H1 (cell line): ENCODE measurements at regions not wholly inside any gene's neighbourhood (a gene's known extent, or its start where the extent isn't known, plus 50 kb on each side); places are given as distances from the start of the nearest gene placed in this dataset.

Source experiments
- CTCF ChIA-PET: fragments of 300-600 bp; sonication (Branson Sonifier 250); formaldehyde crosslinking; loops from one replicate; lab custom pipeline; 2021; ENCODE audit not compliant: partially characterized antibody; lab: Charles Lee
- POLR2A ChIA-PET: fragments of 300-600 bp; sonication (Branson Sonifier 250); formaldehyde crosslinking; loops from one replicate; lab custom pipeline; 2021; ENCODE audit warnings: inconsistent platforms; ENCODE audit not compliant: partially characterized antibody; lab: Charles Lee
- DNase-seq, 2 experiments: peaks; one replicate each; pipeline versions ENCODE4 v3.0.0 to v3.0.0-alpha.2; 2010 to 2022; ENCODE audit warnings: low spot score in 2 of 2, low read depth in 1 of 2, mixed read lengths in 1 of 2
- FAIRE-seq: peaks from 2 replicates; lab custom pipeline; 2011; peaks lifted over from hg19 to GRCh38; lab: Jason Lieb, UNC
- H2AFZ ChIP-seq: 2 replicates; pipeline ENCODE4 v1.8.1; 2012; ENCODE audit warnings: low read length, inconsistent platforms
- H2AK5ac ChIP-seq: 2 replicates; pipeline ENCODE4 v1.6.1; 2013; ENCODE audit warnings: low read depth, low read length
- H2BK120ac ChIP-seq: replicated peaks from 2 replicates; pipeline ENCODE3; 2013; ENCODE audit warnings: low read depth, low read length, inconsistent platforms
- H2BK12ac ChIP-seq: 2 replicates; pipeline ENCODE4 v1.6.1; 2013; ENCODE audit warnings: low read depth, low read length
- H2BK15ac ChIP-seq: 2 replicates; pipeline ENCODE4 v1.6.1; 2013; ENCODE audit warnings: low read length
- H2BK20ac ChIP-seq: 2 replicates; pipeline ENCODE4 v1.6.1; 2013; ENCODE audit warnings: low read length
- H2BK5ac ChIP-seq: 2 replicates; pipeline ENCODE4 v1.6.1; 2013; ENCODE audit warnings: low read depth, low read length
- H3K14ac ChIP-seq: 2 replicates; pipeline ENCODE4 v1.6.1; 2013; ENCODE audit warnings: inconsistent platforms; ENCODE audit not compliant: insufficient read length
- H3K18ac ChIP-seq: 2 replicates; pipeline ENCODE4 v1.6.1; 2013; ENCODE audit warnings: low read length; ENCODE audit errors: extremely low read depth
- H3K23ac ChIP-seq: 2 replicates; pipeline ENCODE4 v1.6.1; 2013; ENCODE audit warnings: inconsistent platforms; ENCODE audit not compliant: insufficient read length
- H3K23me2 ChIP-seq: 2 replicates; pipeline ENCODE4 v1.6.1; 2013; ENCODE audit warnings: low read depth, low read length
- H3K27ac ChIP-seq: 2 replicates; pipeline ENCODE4 v1.6.1; 2011; ENCODE audit warnings: low read depth, low read length, inconsistent platforms
- H3K27me3 ChIP-seq, 4 experiments: replicated peaks in 1 of 4; 1 replicate in 1 of 4; 2 replicates in 3 of 4; pipeline versions ENCODE4 v1.6.1 to v1.8.1; 2011 to 2013; ENCODE audit warnings: low read length in 3 of 4, mild to moderate bottlenecking in 3 of 4, inconsistent platforms in 2 of 4, mixed read lengths in 2 of 4, moderate library complexity in 1 of 4; ENCODE audit not compliant: control insufficient read depth in 3 of 4, insufficient read depth in 3 of 4; ENCODE audit errors: extremely low read depth in 1 of 4
- H3K36me3 ChIP-seq, 4 experiments: 2 replicates each; pipeline versions ENCODE4 v1.6.1 to v1.8.1; 2011 to 2013; ENCODE audit warnings: mild to moderate bottlenecking in 4 of 4, low read length in 3 of 4, moderate library complexity in 2 of 4, control low read depth in 1 of 4, inconsistent platforms in 1 of 4; ENCODE audit not compliant: insufficient read depth in 4 of 4, control insufficient read depth in 2 of 4
- H3K4ac ChIP-seq: replicated peaks from 2 replicates; pipeline ENCODE3; 2013; ENCODE audit warnings: low read length, low read depth, mixed read lengths, inconsistent platforms; ENCODE audit not compliant: insufficient read length
- H3K4me1 ChIP-seq, 4 experiments: replicated peaks in 1 of 4; 1 replicate in 1 of 4; 2 replicates in 3 of 4; pipeline versions ENCODE4 v1.6.1 to v1.8.1; 2011 to 2013; ENCODE audit warnings: low read length in 3 of 4, inconsistent platforms in 2 of 4, mixed read lengths in 1 of 4; ENCODE audit not compliant: insufficient read depth in 4 of 4, control insufficient read depth in 3 of 4
- H3K4me2 ChIP-seq, 2 experiments: 2 replicates each; pipeline versions ENCODE4 v1.6.1 to v1.8.1; 2011 to 2013; ENCODE audit warnings: low read depth in 2 of 2, low read length in 2 of 2, control low read depth in 1 of 2, inconsistent platforms in 1 of 2, mild to moderate bottlenecking in 1 of 2; ENCODE audit not compliant: insufficient read depth in 1 of 2
- H3K4me3 ChIP-seq, 4 experiments: fragments of 200-600, 300-600 bp in 1 of 4; sonication (generic), shearing (Covaris generic), sonication (Bioruptor Twin) in 1 of 4; 2 replicates each; pipeline versions ENCODE4 v1.5.1 to v1.8.1; 2011 to 2016; ENCODE audit warnings: low read length in 4 of 4, low read depth in 3 of 4, control low read depth in 2 of 4, inconsistent platforms in 2 of 4, mild to moderate bottlenecking in 2 of 4, mixed read lengths in 1 of 4, moderate library complexity in 1 of 4; ENCODE audit not compliant: insufficient read depth in 2 of 4; ENCODE audit errors: extremely low read depth in 1 of 4
- H3K56ac ChIP-seq: replicated peaks from 2 replicates; pipeline ENCODE3; 2013; ENCODE audit warnings: low read depth, mild to moderate bottlenecking, mixed read lengths, low read length, inconsistent platforms; ENCODE audit not compliant: insufficient read length
- H3K79me1 ChIP-seq: 2 replicates; pipeline ENCODE4 v1.6.1; 2013; ENCODE audit warnings: low read depth, low read length, control low read depth
- H3K79me2 ChIP-seq, 2 experiments: 2 replicates each; pipeline versions ENCODE4 v1.6.1 to v1.8.1; 2012 to 2013; ENCODE audit warnings: low read length in 2 of 2, mild to moderate bottlenecking in 2 of 2, inconsistent platforms in 1 of 2; ENCODE audit not compliant: insufficient read depth in 2 of 2, control insufficient read depth in 1 of 2
- H3K9ac ChIP-seq, 4 experiments: replicated peaks in 1 of 4; 1 replicate in 1 of 4; 2 replicates in 3 of 4; pipeline versions ENCODE4 v1.6.1 to v1.8.1; 2011 to 2013; ENCODE audit warnings: low read depth in 3 of 4, low read length in 3 of 4, control low read depth in 2 of 4, mild to moderate bottlenecking in 2 of 4, moderate library complexity in 2 of 4, inconsistent platforms in 1 of 4; ENCODE audit errors: extremely low read depth in 1 of 4
- H3K9me3 ChIP-seq, 2 experiments: 2 replicates each; pipeline versions ENCODE4 v1.6.1 to v1.8.1; 2012 to 2013; ENCODE audit warnings: mild to moderate bottlenecking in 2 of 2, moderate library complexity in 2 of 2, control low read depth in 1 of 2, inconsistent platforms in 1 of 2, low read depth in 1 of 2, low read length in 1 of 2, mixed read lengths in 1 of 2; ENCODE audit not compliant: insufficient read depth in 2 of 2
- H4K20me1 ChIP-seq, 2 experiments: replicated peaks in 1 of 2; 2 replicates each; pipeline versions ENCODE3 to v1.8.1; 2011 to 2013; ENCODE audit warnings: inconsistent platforms in 2 of 2, low read length in 2 of 2, mild to moderate bottlenecking in 1 of 2; ENCODE audit not compliant: insufficient read depth in 2 of 2, control insufficient read depth in 1 of 2
- H4K5ac ChIP-seq: 2 replicates; pipeline ENCODE4 v1.6.1; 2013; ENCODE audit warnings: low read length, low read depth, mixed read lengths, inconsistent platforms; ENCODE audit not compliant: insufficient read length
- H4K8ac ChIP-seq: 2 replicates; pipeline ENCODE4 v1.8.0; 2013; ENCODE audit warnings: mild to moderate bottlenecking, moderate library complexity, low read length, inconsistent platforms; ENCODE audit not compliant: insufficient read depth; ENCODE audit errors: extremely low read depth
- H4K91ac ChIP-seq: replicated peaks from 2 replicates; pipeline ENCODE3; 2013; ENCODE audit warnings: low read length, mixed read lengths, inconsistent platforms; ENCODE audit not compliant: insufficient read length
- ATF3 ChIP-seq: IDR thresholded peaks from 2 replicates; pipeline ENCODE4 v1.6.1; 2011; ENCODE audit warnings: low read depth, mild to moderate bottlenecking, low read length; ENCODE audit not compliant: insufficient read depth
- CBX8 ChIP-seq: fragments of 300-800, 300-1000 bp; sonication (generic); IDR thresholded peaks from 2 replicates; pipeline ENCODE4 v1.7.1; 2016; ENCODE audit warnings: low read depth, low read length, borderline replicate concordance
- CEBPB ChIP-seq: IDR thresholded peaks from 2 replicates; pipeline ENCODE4 v1.6.1; 2012; ENCODE audit warnings: low read depth, low read length
- GABPA ChIP-seq: IDR thresholded peaks from 2 replicates; pipeline ENCODE4 v1.6.1; 2011; ENCODE audit warnings: mild to moderate bottlenecking, low read length, moderate library complexity, borderline replicate concordance; ENCODE audit not compliant: insufficient read depth
- GTF2F1 ChIP-seq: IDR thresholded peaks from 2 replicates; pipeline ENCODE4 v1.6.1; 2012; ENCODE audit warnings: low read depth, low read length, improper control_type of control experiment, borderline replicate concordance
- PHF8 ChIP-seq: fragments of 200-600 bp; sonication (generic); conservative IDR thresholded peaks from 2 replicates; pipeline ENCODE4 v1.7.1; 2012; ENCODE audit warnings: low read depth, mild to moderate bottlenecking, inconsistent platforms, low read length, moderate library complexity
- POLR2A ChIP-seq, 2 experiments: IDR thresholded peaks; 1 replicate in 1 of 2; 2 replicates in 1 of 2; pipeline ENCODE4 v1.6.1; 2011; ENCODE audit warnings: low read depth in 2 of 2, low read length in 2 of 2, mild to moderate bottlenecking in 2 of 2; ENCODE audit errors: control extremely low read depth in 1 of 2
- POU5F1 ChIP-seq: IDR thresholded peaks from 2 replicates; pipeline ENCODE4 v1.6.1; 2011; ENCODE audit warnings: low read depth, mild to moderate bottlenecking, low read length, moderate library complexity
- RFX5 ChIP-seq: IDR thresholded peaks from 2 replicates; pipeline ENCODE4 v1.6.1; 2011; ENCODE audit warnings: low read depth, low read length, improper control_type of control experiment, borderline replicate concordance
- SIRT6 ChIP-seq: IDR thresholded peaks from one replicate; pipeline ENCODE4 v1.7.1; 2012; ENCODE audit warnings: low read length, inconsistent platforms
- WGBS, 2 experiments: shearing (Covaris generic) in 1 of 2; methylation state at CpG; one replicate each; pipeline versions ENCODE4 v1.1.6 to v1.1.7; 2013 to 2015; ENCODE audit warnings: low lambda C conversion rate in 2 of 2, mixed read lengths in 2 of 2, inconsistent platforms in 1 of 2, low coverage in 1 of 2, missing lambda C conversion rate in 1 of 2; ENCODE audit not compliant: insufficient replicate concordance in 2 of 2, insufficient coverage in 1 of 2, insufficient read length in 1 of 2; ENCODE audit errors: extremely low coverage in 1 of 2, missing lambda C conversion rate in 1 of 2; 5-methylcytosine and 5-hydroxymethylcytosine counted together
- TF ChIP-seq, protein P1 (sequence below): IDR thresholded peaks from 2 replicates; pipeline ENCODE4 v1.6.1; 2012; ENCODE audit warnings: low read length, inconsistent platforms

- peaks cover 0 to 11% (median 3%) of the 10 kb centered on the region in 4 experiments; a peak in 5 of 7 replicates for H3K4me1 ChIP-seq
- H3K79me2 ChIP-seq, result no peaks in the 10 kb centered on the region
- no peak for DNase-seq
- no peak overlapping the region for H3K27ac ChIP-seq
- H3K56ac ChIP-seq, result no peak overlapping the region
- H2AFZ ChIP-seq, result peak overlapping the region; percentile 16; the same call in 1 of the 2 replicates
- no peaks in the 10 kb centered on the region for H3K23me2 ChIP-seq
- no peaks in the 10 kb centered on the region for H3K36me3 ChIP-seq
- ChIA-PET CTCF (interaction anchor here (1.2 kb wide), 1 partner anchor 95 kb away, joined by 3 read pairs; no protein-coding TSS in a partner anchor), POLR2A (interaction anchor here (1.5 kb wide), 1 partner anchor 15 kb away, joined by 5 read pairs; no protein-coding TSS in a partner anchor)
- H4K91ac ChIP-seq, result no peak overlapping the region
- no peaks in the 10 kb centered on the region; a peak in 1 of 7 replicates for H3K27me3 ChIP-seq
- no peak overlapping the region for H3K9ac ChIP-seq
- peak overlapping the region; percentile 88; the same call in 1 of the 2 replicates for H3K18ac ChIP-seq
- WGBS, 2 experiments, result 81% methylated on average over 10 of the region's 10 CpGs; no CpG with 5 or more reads in 1 of the 2 experiments
- H4K5ac ChIP-seq, result no peak overlapping the region
- H3K9me3 ChIP-seq, result no peaks in the 10 kb centered on the region
- H2BK120ac ChIP-seq, result no peak overlapping the region
- no peak overlapping the region for H4K8ac ChIP-seq
- no peak overlapping the region for H3K4me3 ChIP-seq
- no peak overlapping the region for H3K23ac ChIP-seq
- H2AK5ac ChIP-seq, result no peak overlapping the region
- H3K4me2 ChIP-seq, result no peak overlapping the region
- FAIRE-seq, result no peak
- H4K20me1 ChIP-seq, result no peaks in the 10 kb centered on the region
- no peaks in the 10 kb centered on the region for H3K79me1 ChIP-seq
- no peak overlapping the region for H2BK12ac ChIP-seq
- H3K14ac ChIP-seq, result no peak overlapping the region
- no peak overlapping the region for H2BK15ac ChIP-seq
- no peak overlapping the region; the same call in 1 of the 2 replicates for H2BK5ac ChIP-seq
- H2BK20ac ChIP-seq, result no peak overlapping the region
- no peak overlapping the region for H3K4ac ChIP-seq
- TF ChIP-seq RFX5 (no peak), CEBPB (no peak), POU5F1 (no peak), POLR2A (IDR thresholded peaks at IDR 0.05; ENCODE audit: control extremely low read depth in 1 of 2, low read depth in 2 of 2, low read length in 2 of 2) (no peak), GTF2F1 (no peak), PHF8 (no peak), SIRT6 (no peak), GABPA (no peak), ATF3 (no peak), CBX8 (no peak)
- TF ChIP-seq, protein P1, sequence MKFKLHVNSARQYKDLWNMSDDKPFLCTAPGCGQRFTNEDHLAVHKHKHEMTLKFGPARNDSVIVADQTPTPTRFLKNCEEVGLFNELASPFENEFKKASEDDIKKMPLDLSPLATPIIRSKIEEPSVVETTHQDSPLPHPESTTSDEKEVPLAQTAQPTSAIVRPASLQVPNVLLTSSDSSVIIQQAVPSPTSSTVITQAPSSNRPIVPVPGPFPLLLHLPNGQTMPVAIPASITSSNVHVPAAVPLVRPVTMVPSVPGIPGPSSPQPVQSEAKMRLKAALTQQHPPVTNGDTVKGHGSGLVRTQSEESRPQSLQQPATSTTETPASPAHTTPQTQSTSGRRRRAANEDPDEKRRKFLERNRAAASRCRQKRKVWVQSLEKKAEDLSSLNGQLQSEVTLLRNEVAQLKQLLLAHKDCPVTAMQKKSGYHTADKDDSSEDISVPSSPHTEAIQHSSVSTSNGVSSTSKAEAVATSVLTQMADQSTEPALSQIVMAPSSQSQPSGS, result no peak
Observed at GRCh38 chr4:138673053-138673452, 342.5 kb upstream of the NOCT start.
